Neural progenitor cell (in vitro differentiated cells): ENCODE measurements at regions not wholly inside any gene's neighbourhood (a gene's known extent, or its start where the extent isn't known, plus 50 kb on each side); places are given as distances from the start of the nearest gene placed in this dataset.

ENCODE experiments used
- DNase-seq: peaks from one replicate; pipeline ENCODE4 v3.0.0-alpha.2; 2016; ENCODE audit warnings: low spot score
- H2AFZ ChIP-seq: fragments of 200-600 bp; sonication (generic); replicated peaks from 2 replicates; pipeline ENCODE4 v1.6.1; 2016; ENCODE audit warnings: antibody characterized with exemption
- H3F3A ChIP-seq: fragments of 200-600 bp; sonication (generic); 2 replicates; pipeline ENCODE4 v1.6.1; 2016; ENCODE audit warnings: antibody characterized with exemption, low read depth
- H3K27ac ChIP-seq: fragments of 200-600 bp; sonication (generic); 2 replicates; pipeline ENCODE4 v1.5.1; 2016; ENCODE audit warnings: mild to moderate bottlenecking
- H3K27me3 ChIP-seq: fragments of 200-600 bp; sonication (generic); 2 replicates; pipeline ENCODE4 v1.6.1; 2016; ENCODE audit warnings: mild to moderate bottlenecking, moderate library complexity
- H3K36me3 ChIP-seq: fragments of 200-600 bp; sonication (generic); 2 replicates; pipeline ENCODE4 v1.5.1; 2016
- H3K4me1 ChIP-seq: fragments of 200-600 bp; sonication (generic); 2 replicates; pipeline ENCODE4 v1.6.1; 2016; ENCODE audit warnings: mixed run types
- H3K4me2 ChIP-seq: fragments of 200-600 bp; sonication (generic); 2 replicates; pipeline ENCODE4 v1.6.1; 2016
- H3K4me3 ChIP-seq: fragments of 200-600 bp; sonication (generic); 2 replicates; pipeline ENCODE4 v1.5.1; 2016
- H3K79me2 ChIP-seq: fragments of 200-600 bp; sonication (generic); 2 replicates; pipeline ENCODE4 v1.6.1; 2016; ENCODE audit warnings: low read depth
- H3K9ac ChIP-seq: fragments of 200-600 bp; sonication (generic); 2 replicates; pipeline ENCODE4 v1.6.1; 2016
- H3K9me3 ChIP-seq: fragments of 200-600 bp; sonication (generic); 2 replicates; pipeline ENCODE4 v1.5.1; 2016; ENCODE audit warnings: low read depth
- H4K20me1 ChIP-seq: fragments of 200-600 bp; sonication (generic); 2 replicates; pipeline ENCODE4 v1.6.1; 2016; ENCODE audit warnings: low read depth
- H3K27ac Mint-ChIP-seq: 3 replicates; pipeline ENCODE4 v1.8.0; 2021; ENCODE audit warnings: mixed read lengths
- H3K27me3 Mint-ChIP-seq: 2 replicates; pipeline ENCODE4 v1.8.0; 2022; ENCODE audit warnings: low read depth, mild to moderate bottlenecking, inconsistent platforms, moderate library complexity, mixed read lengths; ENCODE audit not compliant: insufficient read depth
- H3K36me3 Mint-ChIP-seq: 3 replicates; pipeline ENCODE4 v1.8.0; 2021; ENCODE audit warnings: mixed read lengths
- H3K4me1 Mint-ChIP-seq: 3 replicates; pipeline ENCODE4 v1.8.0; 2021; ENCODE audit warnings: mixed read lengths
- H3K4me3 Mint-ChIP-seq: 3 replicates; pipeline ENCODE4 v1.8.0; 2021; ENCODE audit warnings: mild to moderate bottlenecking, moderate library complexity, mixed read lengths
- H3K9me3 Mint-ChIP-seq: 3 replicates; pipeline ENCODE4 v1.8.0; 2020; ENCODE audit warnings: mixed read lengths
- CTCF ChIP-seq: fragments of 200-600 bp; sonication (generic); IDR thresholded peaks from 2 replicates; pipeline ENCODE4 v1.5.1; 2017; ENCODE audit warnings: antibody characterized with exemption, mild to moderate bottlenecking
- EZH2 ChIP-seq: fragments of 200-600 bp; sonication (generic); IDR thresholded peaks from 2 replicates; pipeline ENCODE4 v1.6.1; 2017; ENCODE audit warnings: antibody characterized with exemption, mild to moderate bottlenecking, moderate library complexity
- EZH2phosphoT487 ChIP-seq: fragments of 200-600 bp; sonication (generic); IDR thresholded peaks from 2 replicates; pipeline ENCODE4 v1.6.1; 2017; ENCODE audit warnings: antibody characterized with exemption

GRCh38 chr1:187838335-187839293 is 1009.9 kb downstream of the PLA2G4A start:
- Mint-ChIP-seq H3K9me3 (peaks cover 7% of the 10 kb centered on the region), H3K27ac (no peak overlapping the region), H3K27me3 (no peaks in the 10 kb centered on the region), H3K4me1 (no peaks in the 10 kb centered on the region), H3K4me3 (no peak overlapping the region), H3K36me3 (no peaks in the 10 kb centered on the region)
- Histone ChIP-seq H3F3A (no peaks in the 10 kb centered on the region), H3K4me2 (no peak overlapping the region), H2AFZ (no peak overlapping the region), H3K79me2 (no peaks in the 10 kb centered on the region), H3K9ac (no peak overlapping the region), H3K27me3 (no peaks in the 10 kb centered on the region), H3K4me3 (no peak overlapping the region), H3K9me3 (no peaks in the 10 kb centered on the region), H4K20me1 (no peaks in the 10 kb centered on the region), H3K4me1 (no peaks in the 10 kb centered on the region), H3K36me3 (no peaks in the 10 kb centered on the region), H3K27ac (no peak overlapping the region)
- TF ChIP-seq CTCF, result no peak
- no peak for TF ChIP-seq EZH2phosphoT487
- TF ChIP-seq EZH2, result no peak
- peak; percentile 2 for DNase-seq

DNA sequence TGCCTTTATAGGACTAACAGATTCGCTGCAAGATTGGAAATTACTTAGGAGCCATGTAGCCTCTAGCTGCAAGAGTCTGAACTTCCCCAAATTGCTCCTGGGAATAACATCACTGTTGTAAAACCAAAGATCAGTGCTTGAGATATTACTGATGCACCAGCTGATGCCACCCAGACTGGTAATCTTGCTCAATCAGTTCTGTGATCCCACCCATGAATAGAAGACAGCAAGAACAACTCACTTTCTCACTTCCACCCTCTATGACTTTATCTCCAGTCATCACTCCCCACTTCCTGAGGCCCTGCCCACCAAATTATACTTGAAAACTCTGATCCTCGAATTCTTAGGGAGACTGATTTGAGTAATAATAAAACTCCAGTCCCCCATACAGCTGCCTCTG is 1011.1 kb downstream of the PLA2G4A start:
- peaks cover 8% of the 10 kb centered on the region for H3K9me3 Mint-ChIP-seq
- H3K4me2 ChIP-seq, result no peak overlapping the region
- TF ChIP-seq EZH2phosphoT487 (no peak), CTCF (no peak), EZH2 (no peak)

DNA sequence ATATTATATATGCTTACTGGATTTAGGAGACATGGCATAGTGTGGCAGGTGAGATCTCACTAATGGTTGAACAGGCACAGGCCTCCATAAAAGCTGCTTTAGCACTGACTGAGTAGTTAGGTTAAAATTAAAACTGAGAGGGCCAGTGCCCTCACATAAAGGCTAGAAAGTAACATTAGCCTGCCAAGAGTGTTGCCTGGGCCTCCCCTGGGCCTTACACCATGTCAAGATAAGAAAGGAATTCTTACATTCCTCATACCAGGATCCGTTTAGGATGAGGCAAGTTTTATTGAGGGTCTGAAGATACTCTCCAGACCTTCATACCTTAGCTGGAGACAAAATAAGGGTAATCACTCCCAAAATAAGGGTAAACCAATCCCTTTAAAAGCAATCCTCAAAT is 1011.8 kb downstream of the PLA2G4A start:
- Mint-ChIP-seq H3K4me3 (no peak overlapping the region), H3K4me1 (no peaks in the 10 kb centered on the region), H3K36me3 (no peaks in the 10 kb centered on the region), H3K27me3 (peaks cover under 1% of the 10 kb centered on the region), H3K27ac (no peak overlapping the region), H3K9me3 (peaks cover 8% of the 10 kb centered on the region)
- no peaks in the 10 kb centered on the region for H3K4me1 ChIP-seq
- no peaks in the 10 kb centered on the region for H4K20me1 ChIP-seq
- no peaks in the 10 kb centered on the region for H3K27me3 ChIP-seq
- no peak overlapping the region for H3K27ac ChIP-seq
- no peaks in the 10 kb centered on the region for H3K36me3 ChIP-seq
- no peaks in the 10 kb centered on the region for H3K79me2 ChIP-seq
- H3K4me2 ChIP-seq, result no peak overlapping the region
- H3F3A ChIP-seq, result no peaks in the 10 kb centered on the region
- H3K4me3 ChIP-seq, result no peak overlapping the region
- H3K9ac ChIP-seq, result no peak overlapping the region
- H3K9me3 ChIP-seq, result no peaks in the 10 kb centered on the region
- no peak overlapping the region for H2AFZ ChIP-seq
- DNase-seq, result no peak
- TF ChIP-seq EZH2phosphoT487 (no peak), CTCF (no peak), EZH2 (no peak)

More for the DNA sequence above, 1011.1 kb downstream of the PLA2G4A start:
- Histone ChIP-seq H3K4me3 (no peak overlapping the region), H3F3A (no peaks in the 10 kb centered on the region), H3K9ac (no peak overlapping the region), H3K36me3 (no peaks in the 10 kb centered on the region), H3K27me3 (no peaks in the 10 kb centered on the region), H3K9me3 (no peaks in the 10 kb centered on the region), H3K79me2 (no peaks in the 10 kb centered on the region), H3K4me1 (no peaks in the 10 kb centered on the region), H4K20me1 (no peaks in the 10 kb centered on the region), H2AFZ (no peak overlapping the region), H3K27ac (no peak overlapping the region)
- no peak overlapping the region for H3K27ac Mint-ChIP-seq
- H3K4me3 Mint-ChIP-seq, result no peak overlapping the region
- no peaks in the 10 kb centered on the region for H3K27me3 Mint-ChIP-seq
- DNase-seq, result no peak
- no peaks in the 10 kb centered on the region for H3K4me1 Mint-ChIP-seq
- H3K36me3 Mint-ChIP-seq, result no peaks in the 10 kb centered on the region
